Activated CD8-positive, alpha-beta memory T cell treated with anti-CD3 and anti-CD28 coated beads, Interleukin-2, amount 50 U/mL, for 48 hours (primary cell): ENCODE measurements at regions not wholly inside any gene's neighbourhood (a gene's known extent, or its start where the extent isn't known, plus 50 kb on each side); places are given as distances from the start of the nearest gene placed in this dataset.

Source experiments
- DNase-seq: peaks from one replicate; pipeline ENCODE4 v3.0.0-alpha.2; 2020

GRCh38 chr4:58188316-58188715, 1078.1 kb upstream of the IGFBP7 start:
- no peak for DNase-seq

- DNase-seq = no peak
These were observed 1064.8 kb upstream of the IGFBP7 start for GRCh38 chr4:58175024-58175423.

GRCh38 chr4:58166490-58166889, 1056.3 kb upstream of the IGFBP7 start:
- DNase-seq = no peak

GRCh38 chr4:58163156-58163555, 1053.0 kb upstream of the IGFBP7 start:
- DNase-seq = no peak

GRCh38 chr4:58149404-58150085, 1039.4 kb upstream of the IGFBP7 start:
- DNase-seq = no peak

- no peak for DNase-seq
These were observed 1034.5 kb upstream of the IGFBP7 start for GRCh38 chr4:58144721-58145120.

GRCh38 chr4:58138786-58139668, 1028.8 kb upstream of the IGFBP7 start:
- DNase-seq = no peak

- no peak for DNase-seq
These were observed 1026.4 kb upstream of the IGFBP7 start for GRCh38 chr4:58136604-58137003.

GRCh38 chr4:58127680-58128079, 1017.5 kb upstream of the IGFBP7 start:
- DNase-seq = no peak

- no peak for DNase-seq
These were observed 1009.1 kb upstream of the IGFBP7 start for GRCh38 chr4:58119298-58119697.

GRCh38 chr4:58113126-58113525, 1002.9 kb upstream of the IGFBP7 start:
- DNase-seq = no peak

GRCh38 chr4:58111818-58112217, 1001.6 kb upstream of the IGFBP7 start:
- DNase-seq = no peak

- DNase-seq = no peak
These were observed 983.2 kb upstream of the IGFBP7 start for GRCh38 chr4:58093352-58093751.

- DNase-seq = no peak
These were observed 980.4 kb upstream of the IGFBP7 start for GRCh38 chr4:58090539-58090938.

- DNase-seq = no peak
These were observed 971.2 kb upstream of the IGFBP7 start for GRCh38 chr4:58081356-58081755.

GRCh38 chr4:58075724-58076123, 965.5 kb upstream of the IGFBP7 start:
- no peak for DNase-seq

- no peak for DNase-seq
These were observed 964.2 kb upstream of the IGFBP7 start for GRCh38 chr4:58074382-58074781.

- no peak for DNase-seq
These were observed 960.5 kb upstream of the IGFBP7 start for GRCh38 chr4:58070726-58071125.

- DNase-seq = no peak
These were observed 954.5 kb upstream of the IGFBP7 start for GRCh38 chr4:58064653-58065052.

GRCh38 chr4:58063404-58064160, 953.4 kb upstream of the IGFBP7 start:
- no peak for DNase-seq

GRCh38 chr4:58061967-58062366, 951.8 kb upstream of the IGFBP7 start:
- no peak for DNase-seq

GRCh38 chr4:58050439-58050838, 940.3 kb upstream of the IGFBP7 start:
- no peak for DNase-seq

- DNase-seq = no peak
These were observed 938.3 kb upstream of the IGFBP7 start for GRCh38 chr4:58048491-58048890.

GRCh38 chr4:58042176-58042575, 932.0 kb upstream of the IGFBP7 start:
- no peak for DNase-seq
